Vagina (tissue), 2 donors: ENCODE measurements at regions not wholly inside any gene's neighbourhood (a gene's known extent, or its start where the extent isn't known, plus 50 kb on each side); places are given as distances from the start of the nearest gene placed in this dataset.

Experiments
- DNase-seq, 2 donors: peaks; one replicate each; pipeline ENCODE4 v3.0.0-alpha.2; 2017; ENCODE audit errors: extremely low spot score in 2 of 2
- H3K27ac ChIP-seq: fragments of 200-600 bp; sonication (generic); one replicate; pipeline ENCODE4 v1.5.1; 2019
- H3K27me3 ChIP-seq: fragments of 200-600 bp; sonication (generic); one replicate; pipeline ENCODE4 v1.5.1; 2019
- H3K36me3 ChIP-seq, 2 donors: fragments of 200-600 bp; sonication (generic); one replicate each; pipeline ENCODE4 v1.5.1; 2017 to 2019
- H3K4me1 ChIP-seq: fragments of 200-600 bp; sonication (generic); one replicate; pipeline ENCODE4 v1.5.1; 2019
- H3K4me3 ChIP-seq, 2 donors: fragments of 200-600 bp; sonication (generic); 1 replicate in 1 of 2; 2 replicates in 1 of 2; pipeline ENCODE4 v1.5.1; 2016 to 2019
- H3K9me3 ChIP-seq: fragments of 200-600 bp; sonication (generic); one replicate; pipeline ENCODE4 v1.5.1; 2019
- POLR2A ChIP-seq, 2 donors: fragments of 450-650 bp; IDR thresholded peaks; one replicate each; pipeline ENCODE4 v1.6.1; 2017; ENCODE audit warnings: antibody characterized with exemption in 2 of 2, mild to moderate bottlenecking in 2 of 2, moderate library complexity in 2 of 2
- POLR2AphosphoS5 ChIP-seq, 2 donors: sonication (generic); formaldehyde crosslinking; IDR thresholded peaks; one replicate each; pipeline ENCODE4 v1.9.0; 2017; ENCODE audit warnings: antibody characterized with exemption in 2 of 2, mild to moderate bottlenecking in 2 of 2, low read depth in 1 of 2; ENCODE audit not compliant: insufficient read depth in 1 of 2
- intact Hi-C: fragments of 100-400 bp; cut with DNase I; formaldehyde crosslinking; loops from one replicate; pipeline ENCODE4 v1.15.1; 2023
- TF ChIP-seq, protein P1 (sequence below), 3 experiments: fragments of 450-650 bp in 2 of 3; fragments of 200-600 bp in 1 of 3; sonication (generic) in 1 of 3; IDR thresholded peaks; one replicate each; pipeline ENCODE4 v1.5.1; 2017 to 2019; ENCODE audit warnings: antibody characterized with exemption in 3 of 3, mild to moderate bottlenecking in 2 of 3, moderate library complexity in 2 of 3

DNA sequence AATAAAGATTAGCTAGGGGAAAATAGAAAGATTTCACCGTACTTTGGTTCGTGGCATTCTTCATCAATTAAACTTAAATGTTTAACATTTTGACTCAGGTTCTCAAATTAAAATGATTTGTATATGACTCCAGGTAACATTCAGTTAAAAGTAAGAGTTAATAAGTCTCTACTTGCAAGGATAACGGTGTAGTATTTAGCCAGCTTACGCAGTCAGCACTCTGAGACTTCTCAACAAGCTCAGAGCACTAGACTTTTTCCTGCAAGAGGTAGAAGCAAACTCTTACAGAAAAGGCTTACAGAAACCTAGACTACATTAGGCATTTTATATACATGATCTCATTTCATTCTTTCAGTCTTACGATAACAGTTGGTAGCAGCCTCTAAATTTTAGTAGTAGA lies 96.4 kb upstream of the PPARGC1A start:
- Histone ChIP-seq H3K9me3 (no peaks in the 10 kb centered on the region), H3K4me3 (no peak overlapping the region), H3K27me3 (no peaks in the 10 kb centered on the region), H3K4me1 (no peaks in the 10 kb centered on the region), H3K27ac (no peak overlapping the region), H3K36me3 (no peaks in the 10 kb centered on the region)
- DNase-seq = no peak
- intact Hi-C loops = no loop called here
- no peak for TF ChIP-seq POLR2A (IDR thresholded peaks at IDR 0.05)
- TF ChIP-seq, protein P1, sequence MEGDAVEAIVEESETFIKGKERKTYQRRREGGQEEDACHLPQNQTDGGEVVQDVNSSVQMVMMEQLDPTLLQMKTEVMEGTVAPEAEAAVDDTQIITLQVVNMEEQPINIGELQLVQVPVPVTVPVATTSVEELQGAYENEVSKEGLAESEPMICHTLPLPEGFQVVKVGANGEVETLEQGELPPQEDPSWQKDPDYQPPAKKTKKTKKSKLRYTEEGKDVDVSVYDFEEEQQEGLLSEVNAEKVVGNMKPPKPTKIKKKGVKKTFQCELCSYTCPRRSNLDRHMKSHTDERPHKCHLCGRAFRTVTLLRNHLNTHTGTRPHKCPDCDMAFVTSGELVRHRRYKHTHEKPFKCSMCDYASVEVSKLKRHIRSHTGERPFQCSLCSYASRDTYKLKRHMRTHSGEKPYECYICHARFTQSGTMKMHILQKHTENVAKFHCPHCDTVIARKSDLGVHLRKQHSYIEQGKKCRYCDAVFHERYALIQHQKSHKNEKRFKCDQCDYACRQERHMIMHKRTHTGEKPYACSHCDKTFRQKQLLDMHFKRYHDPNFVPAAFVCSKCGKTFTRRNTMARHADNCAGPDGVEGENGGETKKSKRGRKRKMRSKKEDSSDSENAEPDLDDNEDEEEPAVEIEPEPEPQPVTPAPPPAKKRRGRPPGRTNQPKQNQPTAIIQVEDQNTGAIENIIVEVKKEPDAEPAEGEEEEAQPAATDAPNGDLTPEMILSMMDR (IDR thresholded peaks at IDR 0.05) = no peak
- no peak for TF ChIP-seq POLR2AphosphoS5 (IDR thresholded peaks at IDR 0.05; ENCODE audit: insufficient read depth in 1 of 2, low read depth in 1 of 2)

DNA sequence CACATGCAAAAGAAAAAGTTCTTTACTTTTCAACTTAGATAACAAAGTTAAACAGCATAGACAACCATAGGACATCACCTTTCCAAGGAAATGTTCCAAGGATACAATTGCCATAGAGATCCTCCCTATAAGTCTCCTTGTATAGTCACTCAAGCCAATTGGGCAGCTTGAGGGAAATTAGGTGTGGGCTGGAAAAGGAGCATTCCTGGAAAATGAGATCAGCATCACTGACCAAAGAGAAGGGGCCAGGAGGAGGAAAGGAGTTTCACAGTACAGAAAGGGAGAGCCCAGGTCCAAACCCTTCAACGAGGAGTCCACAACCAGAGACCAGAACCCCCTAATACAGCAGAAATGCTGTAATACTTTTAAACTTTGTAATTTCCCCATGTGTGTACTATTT lies 91.5 kb upstream of the PPARGC1A start:
- TF ChIP-seq, protein P1 (IDR thresholded peaks at IDR 0.05) = no peak
- TF ChIP-seq POLR2AphosphoS5 (IDR thresholded peaks at IDR 0.05; ENCODE audit: insufficient read depth in 1 of 2, low read depth in 1 of 2) (no peak), POLR2A (IDR thresholded peaks at IDR 0.05) (no peak)
- H3K27me3 ChIP-seq = no peaks in the 10 kb centered on the region
- H3K4me1 ChIP-seq = no peaks in the 10 kb centered on the region
- no peak overlapping the region for H3K27ac ChIP-seq
- no peaks in the 10 kb centered on the region for H3K36me3 ChIP-seq
- H3K9me3 ChIP-seq = no peaks in the 10 kb centered on the region
- DNase-seq = no peak
- intact Hi-C loops = no loop called here
- H3K4me3 ChIP-seq = no peak overlapping the region

DNA sequence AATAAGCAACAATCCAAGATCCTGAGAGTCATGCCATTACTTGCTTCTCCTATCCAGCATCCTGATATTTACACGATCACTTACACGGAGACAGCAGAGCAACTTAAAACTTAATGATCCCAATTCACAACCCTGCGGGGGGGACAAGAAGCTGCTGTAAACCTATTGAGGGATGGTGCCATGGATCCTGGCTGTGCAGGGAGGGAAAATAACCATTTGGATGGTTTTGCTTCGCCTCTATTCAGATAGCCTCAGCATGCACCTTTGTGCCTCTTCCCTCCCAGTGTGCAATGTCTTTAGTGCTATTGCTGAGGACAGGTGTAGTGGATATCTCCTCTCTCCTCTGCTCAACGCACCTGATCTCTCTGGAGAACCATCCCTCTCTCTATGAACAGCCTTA lies 89.7 kb upstream of the PPARGC1A start:
- no peak overlapping the region for H3K4me3 ChIP-seq
- no peaks in the 10 kb centered on the region for H3K27me3 ChIP-seq
- TF ChIP-seq, protein P1 (IDR thresholded peaks at IDR 0.05) = no peak
- intact Hi-C loops = no loop called here
- no peaks in the 10 kb centered on the region for H3K36me3 ChIP-seq
- DNase-seq = no peak
- H3K4me1 ChIP-seq = no peaks in the 10 kb centered on the region
- H3K27ac ChIP-seq = no peak overlapping the region
- H3K9me3 ChIP-seq = no peaks in the 10 kb centered on the region

DNA sequence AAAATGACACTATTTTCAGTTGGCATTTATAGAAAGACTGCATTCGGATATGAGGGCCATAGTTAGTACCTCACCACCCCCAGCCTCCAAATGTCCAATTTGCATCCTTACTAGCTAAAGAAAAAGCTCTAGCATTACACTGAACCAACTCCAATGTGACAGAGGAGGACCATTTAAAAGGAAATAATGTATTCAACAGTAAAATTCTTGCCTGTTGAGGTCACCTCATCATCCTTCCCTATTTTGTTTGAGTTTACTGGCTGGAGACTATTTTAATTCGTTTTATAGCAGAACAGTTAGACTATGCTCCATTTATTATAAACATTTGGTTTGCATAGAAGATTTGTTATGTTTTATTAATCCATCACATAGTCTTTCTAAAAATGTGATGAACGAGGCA lies 88.2 kb upstream of the PPARGC1A start:
- no peaks in the 10 kb centered on the region for H3K27me3 ChIP-seq
- intact Hi-C loops = no loop called here
- no peak overlapping the region for H3K4me3 ChIP-seq
- H3K4me1 ChIP-seq = no peaks in the 10 kb centered on the region
- H3K9me3 ChIP-seq = no peaks in the 10 kb centered on the region
- H3K27ac ChIP-seq = no peak overlapping the region
- no peaks in the 10 kb centered on the region for H3K36me3 ChIP-seq
- TF ChIP-seq POLR2AphosphoS5 (IDR thresholded peaks at IDR 0.05; ENCODE audit: insufficient read depth in 1 of 2, low read depth in 1 of 2) (no peak), POLR2A (IDR thresholded peaks at IDR 0.05) (no peak)
- TF ChIP-seq, protein P1 (IDR thresholded peaks at IDR 0.05) = no peak
- no peak for DNase-seq

DNA sequence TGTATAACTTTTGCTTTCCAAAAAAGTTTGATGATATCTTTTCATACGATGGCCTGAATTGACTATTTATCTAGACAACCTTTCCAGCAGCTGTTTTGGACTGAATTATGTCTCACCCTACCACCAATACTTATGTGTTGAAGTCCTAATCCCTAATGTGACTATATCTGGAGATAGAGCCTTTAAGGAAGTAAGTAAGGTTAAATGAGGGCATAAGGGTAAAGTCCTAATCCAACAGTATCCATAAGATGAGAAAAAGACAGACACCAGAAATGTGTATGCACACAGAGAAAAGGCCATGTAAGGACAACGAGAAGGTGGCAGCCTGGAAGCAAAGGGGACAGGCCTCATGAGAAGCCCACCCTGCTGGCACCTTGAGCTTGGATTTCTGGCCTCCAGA lies 86.6 kb upstream of the PPARGC1A start:
- H3K9me3 ChIP-seq = no peaks in the 10 kb centered on the region

More for the DNA sequence above, 86.6 kb upstream of the PPARGC1A start:
- no peak for TF ChIP-seq POLR2A (IDR thresholded peaks at IDR 0.05)
- TF ChIP-seq, protein P1 (IDR thresholded peaks at IDR 0.05) = no peak
- TF ChIP-seq POLR2AphosphoS5 (IDR thresholded peaks at IDR 0.05; ENCODE audit: insufficient read depth in 1 of 2, low read depth in 1 of 2) = no peak
- Histone ChIP-seq H3K4me3 (no peak overlapping the region), H3K27ac (no peak overlapping the region), H3K36me3 (no peaks in the 10 kb centered on the region), H3K4me1 (no peaks in the 10 kb centered on the region), H3K27me3 (no peaks in the 10 kb centered on the region)
- DNase-seq = no peak
- intact Hi-C loops = no loop called here
